ENCODE measurements at regions not wholly inside any gene's neighbourhood (a gene's known extent, or its start where the extent isn't known, plus 50 kb on each side); places are given as distances from the start of the nearest gene placed in this dataset.

DNA sequence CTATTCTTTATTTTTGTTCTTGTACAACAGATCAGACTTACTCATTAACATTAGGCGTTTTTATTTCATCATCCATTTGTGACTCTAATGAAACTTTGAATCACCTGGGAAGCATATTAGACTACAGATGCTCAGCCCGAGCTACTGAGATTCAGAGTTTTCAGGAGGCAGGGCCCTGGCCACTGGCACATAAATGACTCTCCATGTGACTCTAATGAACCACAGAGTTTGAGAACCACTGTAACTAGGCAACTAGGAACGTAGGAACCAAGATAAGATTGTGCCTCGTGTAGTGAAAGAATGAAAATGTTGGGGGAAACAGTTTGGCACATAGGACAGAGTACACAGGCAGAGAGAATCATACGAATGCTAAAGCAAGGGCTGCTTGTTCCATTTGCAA lies 405.9 kb upstream of the BTBD3 start:
- TF ChIP-seq, protein P1, sequence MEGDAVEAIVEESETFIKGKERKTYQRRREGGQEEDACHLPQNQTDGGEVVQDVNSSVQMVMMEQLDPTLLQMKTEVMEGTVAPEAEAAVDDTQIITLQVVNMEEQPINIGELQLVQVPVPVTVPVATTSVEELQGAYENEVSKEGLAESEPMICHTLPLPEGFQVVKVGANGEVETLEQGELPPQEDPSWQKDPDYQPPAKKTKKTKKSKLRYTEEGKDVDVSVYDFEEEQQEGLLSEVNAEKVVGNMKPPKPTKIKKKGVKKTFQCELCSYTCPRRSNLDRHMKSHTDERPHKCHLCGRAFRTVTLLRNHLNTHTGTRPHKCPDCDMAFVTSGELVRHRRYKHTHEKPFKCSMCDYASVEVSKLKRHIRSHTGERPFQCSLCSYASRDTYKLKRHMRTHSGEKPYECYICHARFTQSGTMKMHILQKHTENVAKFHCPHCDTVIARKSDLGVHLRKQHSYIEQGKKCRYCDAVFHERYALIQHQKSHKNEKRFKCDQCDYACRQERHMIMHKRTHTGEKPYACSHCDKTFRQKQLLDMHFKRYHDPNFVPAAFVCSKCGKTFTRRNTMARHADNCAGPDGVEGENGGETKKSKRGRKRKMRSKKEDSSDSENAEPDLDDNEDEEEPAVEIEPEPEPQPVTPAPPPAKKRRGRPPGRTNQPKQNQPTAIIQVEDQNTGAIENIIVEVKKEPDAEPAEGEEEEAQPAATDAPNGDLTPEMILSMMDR (IDR thresholded peaks at IDR 0.05): no peak
- TF ChIP-seq POLR2AphosphoS5 (IDR thresholded peaks at IDR 0.05) (no peak), POLR2A (IDR thresholded peaks at IDR 0.05) (no peak), EP300 (IDR thresholded peaks at IDR 0.05) (no peak)

Measured in sigmoid colon (tissue), 4 donors.